Lung (tissue), 11 donors: ENCODE measurements at regions not wholly inside any gene's neighbourhood (a gene's known extent, or its start where the extent isn't known, plus 50 kb on each side); places are given as distances from the start of the nearest gene placed in this dataset.

ENCODE experiments used
- ATAC-seq: fragments of 200-7000 bp; cut with Tn5 transposase; one replicate; pipeline ENCODE4 v1.9.1; 2020; ENCODE audit warnings: moderate number of reproducible peaks; ENCODE audit not compliant: insufficient read depth, low FRiP score
- DNase-seq, 3 donors: peaks; one replicate each; pipeline ENCODE4 v3.0.0-alpha.2; 2013 to 2017
- H3K27ac ChIP-seq, 2 donors: one replicate each; pipeline ENCODE4 v1.5.1; 2013; ENCODE audit warnings: mild to moderate bottlenecking in 2 of 2, moderate library complexity in 2 of 2, control low read depth in 1 of 2, inconsistent platforms in 1 of 2, low read depth in 1 of 2, low read length in 1 of 2
- H3K27me3 ChIP-seq, 3 donors: one replicate each; pipeline ENCODE4 v1.5.1; 2013; ENCODE audit warnings: low read length in 2 of 3; ENCODE audit not compliant: control insufficient read depth in 3 of 3, insufficient read depth in 3 of 3
- H3K36me3 ChIP-seq, 4 donors: one replicate each; pipeline ENCODE4 v1.5.1; 2013; ENCODE audit warnings: low read length in 4 of 4, mild to moderate bottlenecking in 1 of 4, moderate library complexity in 1 of 4; ENCODE audit not compliant: control insufficient read depth in 4 of 4, insufficient read depth in 4 of 4
- H3K4me1 ChIP-seq, 5 donors: one replicate each; pipeline ENCODE4 v1.5.1; 2013; ENCODE audit warnings: low read length in 5 of 5, mild to moderate bottlenecking in 2 of 5, moderate library complexity in 1 of 5; ENCODE audit not compliant: control insufficient read depth in 5 of 5, insufficient read depth in 5 of 5
- H3K4me3 ChIP-seq: one replicate; pipeline ENCODE4 v1.5.1; 2013; ENCODE audit warnings: mild to moderate bottlenecking, control low read depth, moderate library complexity
- H3K9ac ChIP-seq, 2 donors: one replicate each; pipeline ENCODE4 v1.5.1; 2013; ENCODE audit warnings: low read length in 2 of 2, control low read depth in 1 of 2; ENCODE audit not compliant: insufficient read depth in 1 of 2
- H3K9me3 ChIP-seq, 4 donors: one replicate each; pipeline ENCODE4 v1.5.1; 2013; ENCODE audit warnings: low read length in 3 of 4, mild to moderate bottlenecking in 1 of 4, moderate library complexity in 1 of 4; ENCODE audit not compliant: control insufficient read depth in 4 of 4, insufficient read depth in 3 of 4
- WGBS, 2 donors: extraction: QIAGEN DNeasy Blood & Tissue Kit; methylation state at CpG; one replicate each; pipeline ENCODE4 v1.1.7; 2013; 5-methylcytosine and 5-hydroxymethylcytosine counted together
- TF ChIP-seq, protein P1 (sequence below): IDR thresholded peaks from 2 replicates; pipeline ENCODE4 v1.5.1; 2012; ENCODE audit warnings: mild to moderate bottlenecking; ENCODE audit errors: control extremely low read depth, extremely low read depth
- donor health status: control.
- donor health status: control.
- donor health status: Bipolar disorder and iron deficiency.
- donor health status: healthy.
- donor health status: DM: yes; HTN: yes; CAD: no.

DNA sequence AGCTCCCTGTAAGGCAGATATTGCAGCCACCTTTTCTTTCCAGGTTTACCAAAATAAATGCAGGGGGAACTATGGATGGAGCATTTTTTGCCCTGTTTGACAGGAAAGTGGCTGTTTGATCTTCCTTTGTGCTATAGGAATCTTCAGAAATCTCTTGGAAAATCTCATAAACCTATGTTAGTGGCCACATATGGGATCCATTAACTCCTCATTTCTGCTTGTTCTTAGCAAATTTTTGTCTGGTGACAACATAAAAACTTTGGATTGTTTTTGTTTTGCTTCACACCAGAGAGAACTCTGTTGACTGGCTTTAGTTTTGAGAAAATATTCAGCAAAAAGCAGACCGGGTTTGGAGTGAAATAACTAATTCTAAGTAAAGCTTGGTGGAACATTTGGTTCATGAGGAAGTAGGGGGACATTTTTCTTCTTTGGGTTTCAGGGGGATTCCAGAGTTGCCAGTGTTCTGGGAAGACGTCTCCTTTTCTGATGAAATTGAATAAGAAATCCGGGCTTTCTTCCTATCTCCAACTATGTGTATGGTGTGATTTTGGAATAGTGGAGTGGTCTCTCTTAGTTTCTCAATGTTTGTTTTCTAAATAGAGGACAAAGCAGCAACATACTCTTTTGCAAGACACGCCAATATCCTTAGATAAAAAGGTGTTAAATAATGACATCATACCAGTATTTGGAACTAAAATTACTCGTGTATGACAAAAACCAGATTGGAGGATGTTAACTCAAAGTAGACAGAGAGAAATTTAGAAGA is 174.4 kb downstream of the ICOS start:
- DNase-seq (peak; percentile 35 to 90 (median 88)), ATAC-seq (no peak)
- 55 to 56% methylated on average over 5 of the region's 5 CpGs for WGBS, 2 donors
- no peak overlapping the region for H3K4me3 ChIP-seq
- H3K27me3 ChIP-seq = no peaks in the 10 kb centered on the region
- H3K4me1 ChIP-seq = peaks cover 7 to 70% (median 23%) of the 10 kb centered on the region in 5 donors
- H3K9ac ChIP-seq = peak overlapping the region in 1 of 2 donors; percentile 73
- no peaks in the 10 kb centered on the region for H3K36me3 ChIP-seq
- H3K27ac ChIP-seq = peak overlapping the region in 1 of 2 donors; percentile 5
- TF ChIP-seq, protein P1, sequence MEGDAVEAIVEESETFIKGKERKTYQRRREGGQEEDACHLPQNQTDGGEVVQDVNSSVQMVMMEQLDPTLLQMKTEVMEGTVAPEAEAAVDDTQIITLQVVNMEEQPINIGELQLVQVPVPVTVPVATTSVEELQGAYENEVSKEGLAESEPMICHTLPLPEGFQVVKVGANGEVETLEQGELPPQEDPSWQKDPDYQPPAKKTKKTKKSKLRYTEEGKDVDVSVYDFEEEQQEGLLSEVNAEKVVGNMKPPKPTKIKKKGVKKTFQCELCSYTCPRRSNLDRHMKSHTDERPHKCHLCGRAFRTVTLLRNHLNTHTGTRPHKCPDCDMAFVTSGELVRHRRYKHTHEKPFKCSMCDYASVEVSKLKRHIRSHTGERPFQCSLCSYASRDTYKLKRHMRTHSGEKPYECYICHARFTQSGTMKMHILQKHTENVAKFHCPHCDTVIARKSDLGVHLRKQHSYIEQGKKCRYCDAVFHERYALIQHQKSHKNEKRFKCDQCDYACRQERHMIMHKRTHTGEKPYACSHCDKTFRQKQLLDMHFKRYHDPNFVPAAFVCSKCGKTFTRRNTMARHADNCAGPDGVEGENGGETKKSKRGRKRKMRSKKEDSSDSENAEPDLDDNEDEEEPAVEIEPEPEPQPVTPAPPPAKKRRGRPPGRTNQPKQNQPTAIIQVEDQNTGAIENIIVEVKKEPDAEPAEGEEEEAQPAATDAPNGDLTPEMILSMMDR = no peak
- no peaks in the 10 kb centered on the region for H3K9me3 ChIP-seq

GRCh38 chr2:204112084-204112770 is 175.7 kb downstream of the ICOS start:
- Histone ChIP-seq H3K27me3 (no peaks in the 10 kb centered on the region), H3K4me3 (no peak overlapping the region), H3K4me1 (peaks cover 8 to 83% (median 23%) of the 10 kb centered on the region in 5 donors), H3K36me3 (no peaks in the 10 kb centered on the region), H3K27ac (no peak overlapping the region), H3K9me3 (no peaks in the 10 kb centered on the region), H3K9ac (peak overlapping the region in 1 of 2 donors; percentile 50)
- no peak for ATAC-seq
- TF ChIP-seq, protein P1 = no peak
- peak in 2 of 3 donors; percentile 66 to 68 for DNase-seq
- WGBS, 2 donors = 73 to 83% methylated on average over 6 of the region's 6 CpGs

DNA sequence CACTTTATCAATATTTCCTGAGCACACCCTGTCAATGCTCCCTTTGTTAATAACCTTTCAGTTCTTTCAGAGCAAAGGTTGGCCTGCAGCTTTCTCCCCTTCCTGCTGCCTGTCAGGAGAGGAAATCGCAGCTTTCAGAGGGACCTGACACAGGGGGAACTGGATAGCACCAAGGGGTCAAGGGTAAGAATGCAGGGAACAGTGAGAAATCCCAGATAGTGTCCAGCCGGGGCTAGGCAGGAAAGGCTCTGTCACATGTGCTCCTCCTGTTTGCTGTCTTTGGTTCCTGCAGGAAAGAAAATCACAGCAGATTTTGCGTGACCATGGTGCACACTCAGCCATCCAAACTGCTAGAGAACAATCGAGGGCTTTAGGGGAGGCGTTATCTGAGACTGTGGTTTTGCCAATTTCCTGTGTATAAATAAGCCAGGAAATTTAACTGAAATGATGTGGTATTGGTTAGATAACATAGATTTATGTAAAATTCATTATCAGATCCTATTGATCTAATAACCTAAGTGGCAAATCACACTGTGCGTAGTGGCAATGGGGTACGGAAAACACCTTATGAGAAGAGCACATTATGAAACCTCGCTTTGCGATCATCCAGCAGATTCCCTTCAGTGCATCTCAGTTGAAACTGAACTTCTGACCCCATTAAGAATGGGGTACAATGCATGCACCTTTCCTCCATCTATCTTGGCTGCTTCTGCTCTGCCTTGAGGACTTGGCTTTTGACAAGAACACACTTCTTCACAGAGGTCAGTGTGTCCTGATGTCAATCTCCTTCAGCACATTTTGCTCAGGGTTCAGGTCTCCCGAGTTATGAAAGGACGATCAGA is 178.0 kb downstream of the ICOS start:
- peaks cover 8 to 73% (median 23%) of the 10 kb centered on the region in 5 donors for H3K4me1 ChIP-seq
- TF ChIP-seq, protein P1 = no peak

More for the DNA sequence above, 178.0 kb downstream of the ICOS start:
- Histone ChIP-seq H3K27ac (no peak overlapping the region), H3K36me3 (no peaks in the 10 kb centered on the region), H3K9ac (no peak overlapping the region), H3K4me3 (no peak overlapping the region), H3K9me3 (no peaks in the 10 kb centered on the region), H3K27me3 (no peaks in the 10 kb centered on the region)
- no peak for ATAC-seq
- peak; percentile 32 to 78 (median 66) for DNase-seq
- 53 to 57% methylated on average over 11 of the region's 11 CpGs for WGBS, 2 donors
